HepG2 (cell line): ENCODE measurements at regions not wholly inside any gene's neighbourhood (a gene's known extent, or its start where the extent isn't known, plus 50 kb on each side); places are given as distances from the start of the nearest gene placed in this dataset.

Experiments used
- ATAC-seq: fragments of 200-7000 bp; cut with Tn5 transposase; 3 replicates; pipeline ENCODE4 v1.9.1; 2020; ENCODE audit warnings: mild to moderate bottlenecking, moderate library complexity
- BruUV-seq: library from RNA; stranded (reverse); fragments of 400-500 nt; replicated peaks from 2 replicates; lab custom pipeline; 2021; lab: Mats Ljungman, UMichigan
- CTCF ChIA-PET: fragments of 300-600 bp; formaldehyde crosslinking; extraction: SDS; loops from one replicate; lab custom pipeline; 2021; ENCODE audit warnings: low total read pairs, inconsistent platforms, low intra/inter-chr PET ratio; lab: Yijun Ruan, JAX
- POLR2A ChIA-PET: fragments of 350-600 bp; sonication (Branson Sonifier 250); formaldehyde crosslinking; loops from one replicate; lab custom pipeline; 2020; ENCODE audit warnings: antibody characterized with exemption, inconsistent platforms; lab: Yijun Ruan, JAX
- DNase-seq: peaks from one replicate; pipeline ENCODE4 v3.0.0-alpha.2; 2015; ENCODE audit warnings: low spot score
- FAIRE-seq: peaks from 3 replicates; lab custom pipeline; 2011; peaks lifted over from hg19 to GRCh38; lab: Jason Lieb, UNC
- H2AFZ ChIP-seq: one replicate; pipeline ENCODE4 v1.6.1; 2011; ENCODE audit warnings: low read length, inconsistent platforms
- H3K27ac ChIP-seq: fragments of 300-600 bp; 3 replicates; pipeline ENCODE4 v1.8.0; 2011; ENCODE audit warnings: mixed run types, mild to moderate bottlenecking, mixed read lengths, low read length, inconsistent platforms; ENCODE audit not compliant: insufficient read depth; ENCODE audit errors: extremely low read length
- H3K27me3 ChIP-seq, 2 experiments: fragments of 200-600 bp in 1 of 2; 2 replicates in 1 of 2; 3 replicates in 1 of 2; pipeline versions ENCODE4 v1.6.0 to v1.8.0; 2011; ENCODE audit warnings: low read length in 2 of 2, mild to moderate bottlenecking in 2 of 2, moderate library complexity in 2 of 2, inconsistent platforms in 1 of 2; ENCODE audit not compliant: insufficient read depth in 2 of 2, control insufficient read depth in 1 of 2
- H3K36me3 ChIP-seq, 2 experiments: fragments of 200-600 bp in 1 of 2; replicated peaks in 1 of 2; 2 replicates in 1 of 2; 3 replicates in 1 of 2; pipeline versions ENCODE4 v1.5.1 to v1.8.0; 2011; ENCODE audit warnings: low read length in 2 of 2, inconsistent platforms in 1 of 2; ENCODE audit not compliant: insufficient read depth in 2 of 2, control insufficient read depth in 1 of 2
- H3K4me1 ChIP-seq: 2 replicates; pipeline ENCODE4 v1.5.1; 2012; ENCODE audit warnings: low read length, inconsistent platforms; ENCODE audit not compliant: insufficient read depth
- H3K4me2 ChIP-seq: 2 replicates; pipeline ENCODE4 v1.6.0; 2011; ENCODE audit warnings: low read depth, low read length, inconsistent platforms
- H3K4me3 ChIP-seq, 3 experiments: fragments of 200-600 bp in 1 of 3; sonication (generic), shearing (Covaris generic) in 1 of 3; replicated peaks in 1 of 3; 2 replicates each; pipeline ENCODE4 v1.5.1; 2011 to 2016; ENCODE audit warnings: low read length in 3 of 3, inconsistent platforms in 2 of 3, low read depth in 2 of 3, mild to moderate bottlenecking in 2 of 3, control low read depth in 1 of 3, mixed read lengths in 1 of 3; ENCODE audit not compliant: insufficient read depth in 1 of 3
- H3K79me2 ChIP-seq: one replicate; pipeline ENCODE4 v1.6.1; 2011; ENCODE audit warnings: low read length, inconsistent platforms; ENCODE audit not compliant: insufficient read depth
- H3K9ac ChIP-seq: 2 replicates; pipeline ENCODE4 v1.6.0; 2011; ENCODE audit warnings: mild to moderate bottlenecking, low read depth, low read length, inconsistent platforms; ENCODE audit not compliant: insufficient read depth
- H3K9me3 ChIP-seq: 2 replicates; pipeline ENCODE4 v1.5.1; 2012; ENCODE audit warnings: mild to moderate bottlenecking, low read length
- H4K20me1 ChIP-seq: 2 replicates; pipeline ENCODE4 v1.6.0; 2011; ENCODE audit warnings: inconsistent platforms, mild to moderate bottlenecking, low read length, moderate library complexity; ENCODE audit not compliant: insufficient read depth
- ADNP ChIP-seq: sonication (generic); formaldehyde crosslinking; IDR thresholded peaks from 2 replicates; pipeline ENCODE4 v1.4.0; 2020; ENCODE audit warnings: missing genetic modification reagents
- BCL6 ChIP-seq: IDR thresholded peaks from 2 replicates; pipeline ENCODE4 v1.6.1; 2016; ENCODE audit warnings: missing genetic modification reagents, missing compliant biosample characterization
- GLI4 ChIP-seq: sonication (generic); formaldehyde crosslinking; IDR thresholded peaks from 2 replicates; pipeline ENCODE4 v1.5.1; 2020; ENCODE audit warnings: missing genetic modification reagents, mild to moderate bottlenecking, moderate library complexity, borderline replicate concordance
- HMGA1 ChIP-seq: sonication (generic); formaldehyde crosslinking; conservative IDR thresholded peaks from 2 replicates; pipeline ENCODE4 v1.4.0; 2020; ENCODE audit warnings: missing genetic modification reagents
- KDM3A ChIP-seq: IDR thresholded peaks from 2 replicates; pipeline ENCODE4 v1.6.1; 2018; ENCODE audit warnings: low read depth, missing compliant biosample characterization
- MED8 ChIP-seq: sonication (generic); formaldehyde crosslinking; IDR thresholded peaks from 2 replicates; pipeline ENCODE4 v1.8.1; 2023; ENCODE audit warnings: mild to moderate bottlenecking, missing genetic modification reagents; ENCODE audit not compliant: insufficient replicate concordance
- MZF1 ChIP-seq: sonication (generic); formaldehyde crosslinking; IDR thresholded peaks from 2 replicates; pipeline ENCODE4 v1.8.1; 2023; ENCODE audit warnings: mild to moderate bottlenecking, missing genetic modification reagents, borderline replicate concordance
- REPIN1 ChIP-seq: sonication (generic); formaldehyde crosslinking; IDR thresholded peaks from 2 replicates; pipeline ENCODE4 v1.8.0; 2022; ENCODE audit warnings: missing genetic modification reagents, low read depth, mild to moderate bottlenecking, borderline replicate concordance
- WIZ ChIP-seq: sonication (generic); formaldehyde crosslinking; IDR thresholded peaks from 2 replicates; pipeline ENCODE4 v1.5.1; 2020; ENCODE audit warnings: mild to moderate bottlenecking, missing genetic modification reagents
- ZNF160 ChIP-seq: sonication (generic); formaldehyde crosslinking; IDR thresholded peaks from 2 replicates; pipeline ENCODE4 v1.8.0; 2022; ENCODE audit warnings: mild to moderate bottlenecking, inconsistent platforms, missing genetic modification reagents
- ZNF343 ChIP-seq: sonication (generic); formaldehyde crosslinking; IDR thresholded peaks from 2 replicates; pipeline ENCODE4 v1.4.0; 2020; ENCODE audit warnings: mild to moderate bottlenecking, missing genetic modification reagents
- ZNF451 ChIP-seq: sonication (generic); formaldehyde crosslinking; IDR thresholded peaks from 2 replicates; pipeline ENCODE4 v1.5.0; 2020; ENCODE audit warnings: mild to moderate bottlenecking, missing genetic modification reagents
- ZNF569 ChIP-seq: sonication (generic); formaldehyde crosslinking; IDR thresholded peaks from 2 replicates; pipeline ENCODE4 v1.5.0; 2020; ENCODE audit warnings: mild to moderate bottlenecking, missing genetic modification reagents, moderate library complexity, borderline replicate concordance
- ZNF720 ChIP-seq: sonication (generic); formaldehyde crosslinking; IDR thresholded peaks from 2 replicates; pipeline ENCODE4 v1.4.0; 2020; ENCODE audit warnings: missing genetic modification reagents
- WGBS: methylation state at CpG from one replicate; pipeline ENCODE4 v1.1.6; 2017; ENCODE audit warnings: low lambda C conversion rate; 5-methylcytosine and 5-hydroxymethylcytosine counted together
- in situ Hi-C: cut with HindIII; loops from 2 replicates; pipeline ENCODE4 v1.10.0; 2017; ENCODE audit warnings: low pct_unique_long_range_greater_than_20kb; ENCODE audit not compliant: extremely low pct_ligation_motif_present
- intact Hi-C: fragments of 100-400 bp; cut with micrococcal nuclease; formaldehyde crosslinking; loops from one replicate; pipeline ENCODE4 v1.10.0; 2022; ENCODE audit not compliant: unreplicated experiment

GRCh38 chr3:68239542-68239941 lies 585.1 kb upstream of the SUCLG2 start:
- in situ Hi-C loops (no loop called here), intact Hi-C loops (no loop called here)
- no peak overlapping the region for H2AFZ ChIP-seq
- no peaks in the 10 kb centered on the region for H3K9me3 ChIP-seq
- no TSS peak for BruUV-seq
- no peak for DNase-seq
- POLR2A ChIA-PET = no interaction called here
- H3K4me3 ChIP-seq = no peak overlapping the region
- CTCF ChIA-PET = no interaction called here
- H3K79me2 ChIP-seq = no peaks in the 10 kb centered on the region
- H3K27me3 ChIP-seq = no peaks in the 10 kb centered on the region
- no peak for ATAC-seq
- FAIRE-seq = no peak
- TF ChIP-seq ZNF451 (CRISPR knock-in tag) (no peak), ADNP (no peak), ZNF720 (CRISPR knock-in tag) (no peak), MED8 (CRISPR knock-in tag) (no peak), ZNF343 (CRISPR knock-in tag) (no peak), BCL6 (CRISPR knock-in tag) (no peak), WIZ (CRISPR knock-in tag) (no peak), ZNF569 (no peak), GLI4 (CRISPR knock-in tag) (no peak), KDM3A (CRISPR knock-in tag) (no peak), HMGA1 (CRISPR knock-in tag) (no peak), REPIN1 (CRISPR knock-in tag) (no peak), ZNF160 (CRISPR knock-in tag) (no peak), MZF1 (CRISPR knock-in tag) (no peak)
- H3K27ac ChIP-seq = no peak overlapping the region
- no peak overlapping the region for H3K4me2 ChIP-seq
- 0% methylated on average over 1 of the region's 1 CpG for WGBS
- no peaks in the 10 kb centered on the region for H4K20me1 ChIP-seq
- H3K36me3 ChIP-seq = no peaks in the 10 kb centered on the region
- no peaks in the 10 kb centered on the region for H3K4me1 ChIP-seq
- H3K9ac ChIP-seq = no peak overlapping the region
